NB4 (cell line): ENCODE measurements at regions not wholly inside any gene's neighbourhood (a gene's known extent, or its start where the extent isn't known, plus 50 kb on each side); places are given as distances from the start of the nearest gene placed in this dataset.

ENCODE experiments used
- CTCF ChIP-seq: IDR thresholded peaks from one replicate; pipeline ENCODE4 v1.5.1; 2012; ENCODE audit warnings: low read depth, low read length
- MYC ChIP-seq: IDR thresholded peaks from 2 replicates; pipeline ENCODE4 v1.6.1; 2011; ENCODE audit warnings: low read depth, low read length
- POLR2A ChIP-seq: IDR thresholded peaks from 2 replicates; pipeline ENCODE4 v1.6.1; 2011; ENCODE audit warnings: mild to moderate bottlenecking; ENCODE audit not compliant: insufficient read length; ENCODE audit errors: extremely low read depth

GRCh38 chr6:22749696-22750095, 180.3 kb downstream of the HDGFL1 start:
- no peak for TF ChIP-seq CTCF
- no peak for TF ChIP-seq POLR2A
- no peak for TF ChIP-seq MYC
